ENCODE measurements at regions not wholly inside any gene's neighbourhood (a gene's known extent, or its start where the extent isn't known, plus 50 kb on each side); places are given as distances from the start of the nearest gene placed in this dataset.

DNA sequence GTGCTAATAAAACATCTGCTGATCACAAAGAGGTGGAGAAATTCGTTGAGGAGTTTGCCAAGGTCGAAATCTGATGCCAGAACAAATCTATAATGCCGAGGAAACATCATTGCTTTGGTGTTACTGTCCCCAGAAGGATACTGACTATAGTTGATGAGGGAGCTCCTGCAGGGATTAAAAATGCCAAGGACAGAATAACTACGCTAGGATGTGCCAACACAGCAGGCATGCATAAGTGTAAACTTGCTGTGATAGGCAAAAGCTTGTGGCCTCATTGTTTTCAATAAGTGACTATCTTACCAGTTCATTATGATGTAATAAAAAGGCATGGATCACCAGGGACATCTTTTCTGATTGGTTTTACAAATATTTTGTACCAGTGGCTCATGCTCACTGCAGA, 66.8 kb upstream of the ADCY2 start:
- no peak for DNase-seq (ENCODE audit: low spot score)
- in situ Hi-C loops (cut with MboI; ENCODE audit: low pct_unique_long_range_greater_than_20kb, low sequenced_read_pairs, unreplicated experiment): no loop called here
- TF ChIP-seq, protein P1, sequence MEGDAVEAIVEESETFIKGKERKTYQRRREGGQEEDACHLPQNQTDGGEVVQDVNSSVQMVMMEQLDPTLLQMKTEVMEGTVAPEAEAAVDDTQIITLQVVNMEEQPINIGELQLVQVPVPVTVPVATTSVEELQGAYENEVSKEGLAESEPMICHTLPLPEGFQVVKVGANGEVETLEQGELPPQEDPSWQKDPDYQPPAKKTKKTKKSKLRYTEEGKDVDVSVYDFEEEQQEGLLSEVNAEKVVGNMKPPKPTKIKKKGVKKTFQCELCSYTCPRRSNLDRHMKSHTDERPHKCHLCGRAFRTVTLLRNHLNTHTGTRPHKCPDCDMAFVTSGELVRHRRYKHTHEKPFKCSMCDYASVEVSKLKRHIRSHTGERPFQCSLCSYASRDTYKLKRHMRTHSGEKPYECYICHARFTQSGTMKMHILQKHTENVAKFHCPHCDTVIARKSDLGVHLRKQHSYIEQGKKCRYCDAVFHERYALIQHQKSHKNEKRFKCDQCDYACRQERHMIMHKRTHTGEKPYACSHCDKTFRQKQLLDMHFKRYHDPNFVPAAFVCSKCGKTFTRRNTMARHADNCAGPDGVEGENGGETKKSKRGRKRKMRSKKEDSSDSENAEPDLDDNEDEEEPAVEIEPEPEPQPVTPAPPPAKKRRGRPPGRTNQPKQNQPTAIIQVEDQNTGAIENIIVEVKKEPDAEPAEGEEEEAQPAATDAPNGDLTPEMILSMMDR (IDR thresholded peaks at IDR 0.05; ENCODE audit: extremely low read depth, insufficient read depth, missing control alignments): no peak

DNA sequence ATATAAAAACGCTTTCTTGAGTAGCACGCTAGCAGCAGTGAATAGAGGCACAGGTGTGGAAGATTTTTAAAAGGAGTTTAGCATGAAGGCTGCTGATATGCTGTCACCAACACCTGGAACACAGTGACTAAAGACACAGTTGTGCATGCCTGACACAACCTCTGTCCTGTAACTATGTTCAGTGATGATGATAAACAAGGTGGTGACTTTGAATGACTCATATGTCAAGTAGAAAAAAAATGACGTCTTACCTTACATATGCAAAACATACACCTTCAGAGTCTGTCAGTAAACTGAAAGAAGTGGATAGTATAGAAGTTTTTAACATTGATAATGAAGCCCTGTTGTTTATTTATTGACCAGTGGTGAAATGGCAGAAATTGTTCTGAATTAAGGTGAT, 66.2 kb upstream of the ADCY2 start:
- in situ Hi-C loops (cut with MboI; ENCODE audit: low pct_unique_long_range_greater_than_20kb, low sequenced_read_pairs, unreplicated experiment): no loop called here
- TF ChIP-seq, protein P1 (IDR thresholded peaks at IDR 0.05; ENCODE audit: extremely low read depth, insufficient read depth, missing control alignments): no peak
- DNase-seq (ENCODE audit: low spot score): no peak

DNA sequence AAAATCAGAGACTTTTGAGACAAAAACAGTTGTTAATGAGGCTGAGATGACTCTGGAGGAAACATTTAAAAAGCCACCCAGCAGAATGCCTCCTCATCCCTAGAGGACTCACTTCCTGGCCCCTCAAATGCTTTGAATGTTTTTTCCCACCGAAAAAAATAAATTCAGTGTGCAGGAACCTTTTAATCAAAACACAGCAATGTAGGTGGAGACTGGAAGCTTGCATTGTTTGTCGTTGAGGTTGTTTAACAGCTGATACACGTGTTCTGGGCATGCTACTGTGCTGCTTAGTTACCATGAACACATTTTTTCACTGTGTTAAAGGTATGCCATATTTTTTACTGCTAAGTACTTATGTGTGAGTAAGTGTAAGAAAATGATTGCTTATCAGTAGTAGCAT, 65.7 kb upstream of the ADCY2 start:
- no peak for DNase-seq (ENCODE audit: low spot score)
- TF ChIP-seq, protein P1 (IDR thresholded peaks at IDR 0.05; ENCODE audit: extremely low read depth, insufficient read depth, missing control alignments): no peak
- in situ Hi-C loops (cut with MboI; ENCODE audit: low pct_unique_long_range_greater_than_20kb, low sequenced_read_pairs, unreplicated experiment): no loop called here

DNA sequence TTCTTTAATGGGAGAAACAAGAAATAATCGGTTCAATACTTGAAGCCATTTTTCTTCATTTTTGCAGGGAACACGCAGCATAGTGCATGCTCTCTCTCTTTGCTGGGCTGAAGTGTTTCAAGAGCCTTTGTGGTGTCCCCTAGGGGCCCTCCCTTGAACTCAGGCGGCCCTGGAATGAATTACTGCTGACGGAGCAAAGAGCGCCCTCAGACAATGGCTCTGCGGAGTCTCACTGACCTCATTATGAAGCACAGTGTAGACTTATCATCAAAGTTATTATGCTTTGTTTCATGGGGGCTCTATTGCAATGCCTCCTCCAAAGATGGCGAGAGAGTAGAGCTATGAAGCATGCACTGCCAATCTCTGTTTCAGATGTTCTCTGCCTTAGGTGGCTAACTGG, 64.8 kb upstream of the ADCY2 start:
- DNase-seq (ENCODE audit: low spot score): no peak
- TF ChIP-seq, protein P1 (IDR thresholded peaks at IDR 0.05; ENCODE audit: extremely low read depth, insufficient read depth, missing control alignments): no peak
- in situ Hi-C loops (cut with MboI; ENCODE audit: low pct_unique_long_range_greater_than_20kb, low sequenced_read_pairs, unreplicated experiment): no loop called here

All from GM13977 (cell line).